GM12892 (cell line): ENCODE measurements at regions not wholly inside any gene's neighbourhood (a gene's known extent, or its start where the extent isn't known, plus 50 kb on each side); places are given as distances from the start of the nearest gene placed in this dataset.

Source experiments
- DNase-seq: peaks from one replicate; pipeline ENCODE4 v3.0.0; 2011; ENCODE audit not compliant: insufficient read length
- FAIRE-seq: peaks from 2 replicates; lab custom pipeline; 2011; peaks lifted over from hg19 to GRCh38; lab: Jason Lieb, UNC
- POLR2A ChIP-seq: IDR thresholded peaks from 2 replicates; pipeline ENCODE4 v1.6.1; 2011; ENCODE audit warnings: low read depth, low read length, control low read depth
- POLR2AphosphoS5 ChIP-seq: IDR thresholded peaks from 2 replicates; pipeline ENCODE4 v1.6.1; 2011; ENCODE audit warnings: low read depth, low read length, control low read depth
- TAF1 ChIP-seq: IDR thresholded peaks from 2 replicates; pipeline ENCODE4 v1.6.1; 2011; ENCODE audit warnings: low read depth, mild to moderate bottlenecking, control low read depth, low read length, borderline replicate concordance

- FAIRE-seq (no peak), DNase-seq (no peak)
- TF ChIP-seq TAF1 (no peak), POLR2AphosphoS5 (no peak), POLR2A (no peak)
Observed at GRCh38 chr4:124872659-124873058, 160.1 kb upstream of the ANKRD50 start.

DNA sequence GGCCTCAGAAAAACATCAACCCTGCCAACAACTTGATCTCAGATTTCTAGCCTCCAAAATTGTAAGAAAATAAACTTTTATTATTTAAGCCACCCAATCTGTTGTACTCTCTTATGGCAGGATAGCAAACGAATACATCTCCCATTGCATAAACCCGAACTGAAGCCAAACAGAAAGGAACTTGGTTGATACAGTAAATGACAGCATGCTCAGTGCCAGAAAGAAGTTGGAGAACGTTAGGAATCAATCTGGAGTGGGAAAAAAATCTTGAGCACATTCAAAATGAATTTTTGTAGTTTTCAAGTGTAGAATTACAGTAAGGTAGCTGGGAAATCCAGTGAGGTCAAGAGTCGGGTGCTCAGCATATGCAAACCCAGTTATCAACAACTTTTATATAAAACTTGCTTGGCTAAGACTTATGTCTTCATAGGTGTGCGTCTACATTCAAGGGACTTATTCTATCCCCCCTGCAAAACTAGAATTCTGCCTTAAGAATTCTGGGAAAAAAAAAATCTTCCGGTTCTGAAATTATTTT, 157.5 kb upstream of the ANKRD50 start:
- FAIRE-seq (no peak), DNase-seq (no peak)

DNA sequence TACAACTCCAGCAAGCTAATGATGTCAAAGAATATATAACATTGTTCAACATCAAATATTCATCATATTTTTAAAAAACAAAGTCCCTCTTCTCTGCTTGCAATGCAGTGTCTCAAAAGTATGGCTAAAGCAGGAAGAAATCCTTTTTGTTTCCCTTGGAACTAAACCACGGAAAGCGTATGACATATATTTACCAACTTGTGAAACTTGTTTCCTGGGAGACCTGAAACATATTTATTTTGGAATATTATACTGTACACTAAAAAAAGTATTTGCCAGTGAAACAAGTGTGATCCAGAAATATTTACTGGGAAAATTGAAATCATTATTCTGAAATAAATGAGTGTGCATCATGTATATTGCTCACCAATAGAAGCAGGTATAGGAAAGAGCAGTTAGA, 156.0 kb upstream of the ANKRD50 start:
- no peak for FAIRE-seq
- TF ChIP-seq TAF1: no peak
- TF ChIP-seq POLR2AphosphoS5: no peak
- no peak for TF ChIP-seq POLR2A

More for the DNA sequence above, 157.5 kb upstream of the ANKRD50 start:
- TF ChIP-seq POLR2AphosphoS5: no peak

DNA sequence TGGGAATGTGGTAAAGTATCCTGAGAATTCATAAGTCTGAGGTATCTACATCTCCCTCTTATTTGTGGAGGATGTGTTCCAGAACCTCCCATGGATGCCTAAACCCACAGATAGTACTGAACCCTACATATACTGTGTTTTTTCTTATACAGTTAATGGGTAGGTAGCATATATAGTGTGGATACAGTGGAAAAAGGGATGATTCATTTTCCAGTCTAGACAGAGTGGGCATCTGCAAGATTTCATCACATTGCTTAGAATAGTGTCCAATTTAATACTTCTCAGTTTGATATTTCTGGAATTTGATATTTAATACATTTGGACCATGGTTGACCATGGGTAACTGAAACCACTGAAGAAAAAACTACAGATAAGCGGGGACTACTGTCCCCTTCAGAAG, 155.0 kb upstream of the ANKRD50 start:
- no peak for FAIRE-seq
- TF ChIP-seq POLR2A (no peak), TAF1 (no peak), POLR2AphosphoS5 (no peak)
- no peak for DNase-seq

More for the DNA sequence above, 156.0 kb upstream of the ANKRD50 start:
- no peak for DNase-seq

- FAIRE-seq (no peak), DNase-seq (no peak)
- TF ChIP-seq POLR2AphosphoS5: no peak
- TF ChIP-seq TAF1: no peak
- TF ChIP-seq POLR2A: no peak
Observed at GRCh38 chr4:124866301-124866700, 153.8 kb upstream of the ANKRD50 start.

- FAIRE-seq (no peak), DNase-seq (no peak)
- no peak for TF ChIP-seq POLR2AphosphoS5
- no peak for TF ChIP-seq POLR2A
Observed at GRCh38 chr4:124863040-124863545, 150.6 kb upstream of the ANKRD50 start.

DNA sequence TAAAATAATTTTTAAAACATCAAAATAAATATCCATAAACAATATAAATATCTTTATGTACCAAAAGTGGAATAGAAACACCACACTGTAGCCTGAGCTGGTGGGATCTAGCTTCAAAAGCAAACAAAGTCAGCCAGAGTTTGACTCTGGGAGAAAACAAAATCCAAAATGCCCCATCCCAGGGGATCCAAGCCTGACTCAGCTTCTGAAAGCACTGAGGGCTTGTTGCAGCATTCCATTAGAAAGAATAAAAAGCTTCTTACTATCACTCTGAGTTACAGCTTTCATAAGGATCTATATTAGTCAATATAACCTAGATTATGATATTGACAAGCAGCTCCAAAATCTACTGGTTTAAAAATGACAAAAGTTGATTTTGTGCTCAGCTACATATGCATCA, 149.7 kb upstream of the ANKRD50 start:
- TF ChIP-seq POLR2AphosphoS5: no peak
- TF ChIP-seq POLR2A: no peak
- TF ChIP-seq TAF1: no peak
- DNase-seq (no peak), FAIRE-seq (no peak)

GRCh38 chr4:124861761-124862160, 149.2 kb upstream of the ANKRD50 start:
- no peak for TF ChIP-seq TAF1
- no peak for TF ChIP-seq POLR2A
- no peak for TF ChIP-seq POLR2AphosphoS5
- DNase-seq: no peak
- no peak for FAIRE-seq

- no peak for TF ChIP-seq POLR2AphosphoS5
- TF ChIP-seq TAF1: no peak
- TF ChIP-seq POLR2A: no peak
Observed at GRCh38 chr4:124854968-124855367, 142.4 kb upstream of the ANKRD50 start.

GRCh38 chr4:124851741-124852140, 139.2 kb upstream of the ANKRD50 start:
- TF ChIP-seq POLR2A (no peak), TAF1 (no peak), POLR2AphosphoS5 (no peak)
- no peak for FAIRE-seq
- DNase-seq: no peak

More at GRCh38 chr4:124854968-124855367, 142.4 kb upstream of the ANKRD50 start:
- FAIRE-seq (peak; percentile 67), DNase-seq (peak; percentile 2)

- TF ChIP-seq TAF1: no peak
- TF ChIP-seq POLR2AphosphoS5: no peak
- TF ChIP-seq POLR2A: no peak
- DNase-seq: no peak
- FAIRE-seq: no peak
Observed at GRCh38 chr4:124846306-124846705, 133.8 kb upstream of the ANKRD50 start.

DNA sequence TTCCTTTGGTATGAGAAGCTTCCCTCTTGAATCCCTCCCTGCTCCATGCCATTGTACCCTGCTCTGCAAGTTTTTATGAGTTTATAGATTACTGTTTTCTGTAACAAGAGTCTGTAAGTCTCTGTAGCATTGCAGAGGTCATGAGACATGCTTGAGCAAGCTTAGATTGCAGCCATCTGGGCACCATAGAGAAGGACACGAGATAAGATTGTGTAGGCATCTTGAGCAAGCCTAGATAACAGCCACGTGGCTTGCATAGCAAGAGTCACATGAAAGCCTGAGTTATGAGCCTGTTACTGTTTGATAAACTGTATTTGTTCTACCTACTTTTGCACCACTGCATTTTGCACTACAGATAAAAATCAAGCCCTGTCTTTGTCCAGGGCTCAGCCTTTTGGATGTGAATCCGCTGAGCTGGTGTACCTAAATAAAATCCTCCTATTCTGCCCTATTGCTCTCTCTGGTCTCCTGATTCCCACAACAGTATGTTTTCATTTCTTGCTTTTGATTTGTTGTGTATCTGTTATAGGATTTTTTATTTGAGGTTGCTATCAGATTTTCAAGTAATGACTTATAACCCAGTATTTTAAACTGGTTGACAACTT, 127.4 kb upstream of the ANKRD50 start:
- no peak for DNase-seq
- no peak for TF ChIP-seq POLR2A
- TF ChIP-seq POLR2AphosphoS5: no peak
- no peak for TF ChIP-seq TAF1
- no peak for FAIRE-seq
